Neural progenitor cell (in vitro differentiated cells): ENCODE measurements at regions not wholly inside any gene's neighbourhood (a gene's known extent, or its start where the extent isn't known, plus 50 kb on each side); places are given as distances from the start of the nearest gene placed in this dataset.

Source experiments
- EZH2phosphoT487 ChIP-seq: fragments of 200-600 bp; sonication (generic); IDR thresholded peaks from 2 replicates; pipeline ENCODE4 v1.6.1; 2017; ENCODE audit warnings: antibody characterized with exemption
- TF ChIP-seq, protein P1 (sequence below): fragments of 200-600 bp; sonication (generic); IDR thresholded peaks from 2 replicates; pipeline ENCODE4 v1.5.1; 2017; ENCODE audit warnings: antibody characterized with exemption, mild to moderate bottlenecking

DNA sequence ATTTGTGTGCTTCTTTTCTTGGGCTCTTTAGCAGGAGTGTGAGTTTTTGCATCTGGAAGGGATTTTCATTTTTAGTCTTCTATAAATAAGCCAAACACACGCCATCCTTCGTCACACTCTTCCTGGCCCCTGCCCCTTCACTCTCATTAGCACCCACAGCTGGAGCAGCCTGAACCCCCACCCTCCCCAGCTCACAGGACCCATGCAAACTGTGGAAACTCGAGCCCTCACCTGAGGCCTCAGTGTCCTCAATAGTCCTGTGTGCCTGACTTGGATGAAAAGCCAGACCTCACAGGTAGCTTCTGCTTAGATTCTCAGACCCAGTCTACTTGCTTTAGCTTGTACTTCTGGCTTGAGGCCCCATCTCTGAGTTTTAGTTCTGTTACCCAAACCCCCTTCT is 167.9 kb downstream of the MTHFS start:
- TF ChIP-seq EZH2phosphoT487: no peak
- TF ChIP-seq, protein P1, sequence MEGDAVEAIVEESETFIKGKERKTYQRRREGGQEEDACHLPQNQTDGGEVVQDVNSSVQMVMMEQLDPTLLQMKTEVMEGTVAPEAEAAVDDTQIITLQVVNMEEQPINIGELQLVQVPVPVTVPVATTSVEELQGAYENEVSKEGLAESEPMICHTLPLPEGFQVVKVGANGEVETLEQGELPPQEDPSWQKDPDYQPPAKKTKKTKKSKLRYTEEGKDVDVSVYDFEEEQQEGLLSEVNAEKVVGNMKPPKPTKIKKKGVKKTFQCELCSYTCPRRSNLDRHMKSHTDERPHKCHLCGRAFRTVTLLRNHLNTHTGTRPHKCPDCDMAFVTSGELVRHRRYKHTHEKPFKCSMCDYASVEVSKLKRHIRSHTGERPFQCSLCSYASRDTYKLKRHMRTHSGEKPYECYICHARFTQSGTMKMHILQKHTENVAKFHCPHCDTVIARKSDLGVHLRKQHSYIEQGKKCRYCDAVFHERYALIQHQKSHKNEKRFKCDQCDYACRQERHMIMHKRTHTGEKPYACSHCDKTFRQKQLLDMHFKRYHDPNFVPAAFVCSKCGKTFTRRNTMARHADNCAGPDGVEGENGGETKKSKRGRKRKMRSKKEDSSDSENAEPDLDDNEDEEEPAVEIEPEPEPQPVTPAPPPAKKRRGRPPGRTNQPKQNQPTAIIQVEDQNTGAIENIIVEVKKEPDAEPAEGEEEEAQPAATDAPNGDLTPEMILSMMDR: no peak
